Left lung (tissue), 4 donors: ENCODE measurements at regions not wholly inside any gene's neighbourhood (a gene's known extent, or its start where the extent isn't known, plus 50 kb on each side); places are given as distances from the start of the nearest gene placed in this dataset.
A peak's percentile ranks its signal among the peaks of the same experiment; 100 is the strongest.
"Not testable (repeated sequence)": the region's sequence is repeated elsewhere in the genome, so short reads cannot be mapped to it uniquely, and the experiment has no call there.

Source experiments
- ATAC-seq: fragments of 200-7000 bp; cut with Tn5 transposase; one replicate; pipeline ENCODE4 v1.9.1; 2020; ENCODE audit warnings: moderate library complexity
- DNase-seq, 4 donors: peaks; one replicate each; pipeline ENCODE4 v3.0.0-alpha.2; 2013 to 2020
- H3K27ac ChIP-seq, 2 donors: fragments of 200-600 bp; sonication (generic) in 1 of 2; one replicate each; pipeline versions ENCODE4 v1.5.0 to v1.8.0; 2020 to 2021
- H3K27me3 ChIP-seq, 2 donors: fragments of 200-600 bp; sonication (generic) in 1 of 2; one replicate each; pipeline versions ENCODE4 v1.5.0 to v1.8.0; 2020 to 2021
- H3K36me3 ChIP-seq, 2 donors: fragments of 200-600 bp; sonication (generic) in 1 of 2; one replicate each; pipeline versions ENCODE4 v1.5.0 to v1.8.0; 2020 to 2021
- H3K4me1 ChIP-seq, 2 donors: fragments of 200-600 bp; one replicate each; pipeline ENCODE4 v1.8.0; 2021
- H3K4me3 ChIP-seq, 2 donors: fragments of 200-600 bp; sonication (generic) in 1 of 2; one replicate each; pipeline versions ENCODE4 v1.5.0 to v1.8.0; 2020 to 2021; ENCODE audit warnings: mild to moderate bottlenecking in 1 of 2
- H3K9me3 ChIP-seq, 2 donors: fragments of 200-600 bp; sonication (generic) in 1 of 2; one replicate each; pipeline versions ENCODE4 v1.5.0 to v1.8.0; 2020 to 2021
- intact Hi-C, 2 donors: fragments of 100-400 bp; cut with DNase I; formaldehyde crosslinking; loops; one replicate each; pipeline versions ENCODE4 v1.11.2 to v1.14.2; 2022
- TF ChIP-seq, protein P1 (sequence below), 2 donors: fragments of 200-600 bp; sonication (generic) in 1 of 2; IDR thresholded peaks; one replicate each; pipeline versions ENCODE4 v1.5.0 to v1.8.0; 2021; ENCODE audit warnings: antibody characterized with exemption in 2 of 2
- donor health status: DM: no; HTN: yes; CAD: no.
- donor health status: DM: no; HTN: no; CAD: no.

DNA sequence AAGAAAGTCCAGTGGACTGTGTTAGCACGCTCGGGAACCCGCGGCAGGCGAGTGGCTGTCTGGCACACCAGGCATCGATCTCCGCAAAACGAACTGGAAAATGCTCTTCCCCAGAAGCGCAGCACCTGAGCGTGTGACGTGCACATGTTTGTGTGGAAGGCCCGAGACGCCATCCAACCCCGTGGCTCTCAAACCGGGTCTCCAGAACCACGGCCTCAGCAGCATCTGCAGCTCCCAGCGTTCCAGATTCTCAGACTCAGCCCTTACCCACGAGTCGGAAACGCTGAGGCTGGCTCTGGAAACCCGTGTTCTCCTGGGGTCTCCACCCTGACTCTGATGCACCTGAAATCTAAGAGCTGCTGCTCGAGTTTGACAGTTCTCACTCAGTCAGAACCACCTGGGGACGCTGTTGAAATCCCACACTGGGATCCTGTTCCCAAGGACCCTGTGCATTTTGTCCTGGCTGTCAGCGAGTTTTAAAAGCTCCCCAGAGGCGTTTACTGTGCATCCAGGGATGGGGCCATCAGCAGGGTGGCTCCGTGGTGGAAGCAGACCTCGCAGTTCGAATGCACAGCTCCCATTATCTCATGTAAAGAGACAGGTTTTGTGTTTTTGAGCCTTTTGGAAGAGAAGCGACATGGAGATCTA, 69.0 kb downstream of the DLL1 start:
- Histone ChIP-seq H3K9me3 (no peaks in the 10 kb centered on the region), H3K4me1 (peaks cover 0 to 20% of the 10 kb centered on the region in 2 donors), H3K27me3 (peaks cover 0 to 8% of the 10 kb centered on the region in 2 donors), H3K4me3 (no peak overlapping the region), H3K27ac (no peak overlapping the region), H3K36me3 (no peaks in the 10 kb centered on the region)
- TF ChIP-seq, protein P1, sequence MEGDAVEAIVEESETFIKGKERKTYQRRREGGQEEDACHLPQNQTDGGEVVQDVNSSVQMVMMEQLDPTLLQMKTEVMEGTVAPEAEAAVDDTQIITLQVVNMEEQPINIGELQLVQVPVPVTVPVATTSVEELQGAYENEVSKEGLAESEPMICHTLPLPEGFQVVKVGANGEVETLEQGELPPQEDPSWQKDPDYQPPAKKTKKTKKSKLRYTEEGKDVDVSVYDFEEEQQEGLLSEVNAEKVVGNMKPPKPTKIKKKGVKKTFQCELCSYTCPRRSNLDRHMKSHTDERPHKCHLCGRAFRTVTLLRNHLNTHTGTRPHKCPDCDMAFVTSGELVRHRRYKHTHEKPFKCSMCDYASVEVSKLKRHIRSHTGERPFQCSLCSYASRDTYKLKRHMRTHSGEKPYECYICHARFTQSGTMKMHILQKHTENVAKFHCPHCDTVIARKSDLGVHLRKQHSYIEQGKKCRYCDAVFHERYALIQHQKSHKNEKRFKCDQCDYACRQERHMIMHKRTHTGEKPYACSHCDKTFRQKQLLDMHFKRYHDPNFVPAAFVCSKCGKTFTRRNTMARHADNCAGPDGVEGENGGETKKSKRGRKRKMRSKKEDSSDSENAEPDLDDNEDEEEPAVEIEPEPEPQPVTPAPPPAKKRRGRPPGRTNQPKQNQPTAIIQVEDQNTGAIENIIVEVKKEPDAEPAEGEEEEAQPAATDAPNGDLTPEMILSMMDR (IDR thresholded peaks at IDR 0.05): no peak
- DNase-seq (peak in 1 of 4 donors; percentile 19), ATAC-seq (no peak)
- intact Hi-C loops: no loop called here

DNA sequence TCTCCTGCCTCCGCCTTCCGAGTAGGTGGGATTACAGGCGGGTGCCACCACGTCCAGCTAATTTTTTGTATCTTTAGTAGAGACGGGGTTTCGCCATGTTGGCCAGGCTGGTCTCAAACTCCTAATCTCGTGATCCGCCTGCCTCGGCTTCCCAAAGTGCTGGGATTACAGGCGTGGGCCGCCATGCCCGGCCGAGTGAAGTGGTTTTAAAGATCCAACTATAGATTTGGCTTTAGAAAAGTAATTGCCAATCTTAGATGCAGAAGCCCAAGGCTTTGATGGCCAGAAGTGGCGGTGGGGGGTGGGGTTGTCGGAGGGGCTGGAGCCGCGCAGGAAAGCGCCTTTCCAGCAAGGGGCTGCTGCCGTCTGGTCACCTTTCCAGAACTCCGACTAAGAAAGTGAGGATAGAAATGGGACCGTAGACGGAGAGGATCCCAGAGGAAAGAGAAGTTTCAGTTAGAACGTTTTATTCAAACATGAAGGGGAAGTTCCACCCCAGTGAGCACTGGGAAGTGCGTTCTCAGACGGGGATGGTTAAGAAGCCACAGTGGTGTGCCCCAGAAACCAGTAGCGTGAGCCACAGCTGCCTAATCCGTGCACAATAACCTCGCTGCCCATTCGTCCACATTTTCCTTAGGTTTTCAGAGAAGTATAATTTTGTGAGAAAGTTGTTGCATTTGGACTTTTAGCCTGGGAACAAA, 69.7 kb downstream of the DLL1 start:
- DNase-seq: peak in 1 of 4 donors; percentile 16
- H3K27ac ChIP-seq: no peak overlapping the region
- no peak for ATAC-seq
- H3K4me3 ChIP-seq: no peak overlapping the region
- H3K36me3 ChIP-seq: no peaks in the 10 kb centered on the region
- TF ChIP-seq, protein P1 (IDR thresholded peaks at IDR 0.05): no peak
- intact Hi-C loops: no loop called here
- no peaks in the 10 kb centered on the region for H3K9me3 ChIP-seq
- H3K4me1 ChIP-seq: peaks cover 0 to 20% of the 10 kb centered on the region in 2 donors
- H3K27me3 ChIP-seq: peaks cover 0 to 8% of the 10 kb centered on the region in 2 donors

DNA sequence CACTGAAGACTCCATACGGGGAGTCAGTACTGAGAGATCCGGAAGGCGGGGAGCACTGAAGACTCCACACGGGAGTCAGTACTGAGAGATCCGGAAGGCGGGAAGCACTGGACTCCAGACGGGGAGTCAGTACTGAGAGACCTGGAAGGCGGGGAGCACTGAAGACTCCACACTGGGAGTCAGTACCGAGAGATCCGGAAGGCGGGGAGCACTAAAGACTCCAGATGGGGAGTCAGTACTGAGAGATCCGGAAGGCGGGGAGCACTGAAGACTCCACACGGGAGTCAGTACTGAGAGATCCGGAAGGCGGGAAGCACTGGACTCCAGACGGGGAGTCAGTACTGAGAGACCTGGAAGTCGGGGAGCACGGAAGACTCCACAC, 77.2 kb downstream of the DLL1 start:
- DNase-seq: peak in 1 of 4 donors; percentile 12
- H3K36me3 ChIP-seq, H3K27ac ChIP-seq, H3K4me1 ChIP-seq, H3K4me3 ChIP-seq, H3K9me3 ChIP-seq, ATAC-seq, intact Hi-C loops: not testable (repeated sequence)
- H3K27me3 ChIP-seq: peaks cover 0 to 14% of the 10 kb centered on the region in 2 donors

DNA sequence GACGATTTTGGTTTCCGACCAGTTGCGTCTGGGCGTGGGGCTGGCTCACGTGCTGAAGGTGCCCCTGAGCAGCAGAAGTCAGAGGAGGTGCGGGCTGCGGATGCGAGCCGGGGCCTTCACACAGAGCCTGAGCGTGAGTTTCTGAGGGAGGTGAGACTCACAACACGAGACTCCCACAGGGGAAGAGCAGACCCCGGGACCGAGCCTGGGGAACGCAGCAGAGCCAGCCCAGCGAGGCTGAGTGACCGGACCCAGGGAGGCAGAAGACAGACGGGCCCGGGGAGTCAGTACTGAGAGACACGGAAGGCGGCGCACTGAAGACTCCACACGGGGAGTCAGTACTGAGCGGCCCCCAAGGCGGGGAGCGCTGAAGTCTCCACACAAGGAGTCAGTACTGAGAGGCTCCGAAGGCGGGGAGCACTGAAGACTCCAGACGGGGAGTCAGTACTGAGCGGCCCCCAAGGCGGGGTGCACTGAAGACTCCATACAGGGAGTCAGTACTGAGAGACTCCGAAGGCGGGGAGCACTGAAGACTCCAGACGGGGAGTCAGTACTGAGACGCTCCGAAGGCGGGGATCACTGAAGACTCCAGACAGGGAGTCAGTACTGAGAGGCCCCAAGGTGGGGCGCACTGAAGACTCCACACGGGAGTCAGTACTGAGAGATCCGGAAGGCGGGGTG, 77.8 kb downstream of the DLL1 start:
- H3K36me3 ChIP-seq: no peaks in the 10 kb centered on the region
- ATAC-seq (no peak), DNase-seq (peak in 1 of 4 donors; percentile 13)
- H3K9me3 ChIP-seq: no peaks in the 10 kb centered on the region
- intact Hi-C loops: no loop called here
- H3K4me3 ChIP-seq: no peak overlapping the region
- TF ChIP-seq, protein P1 (IDR thresholded peaks at IDR 0.05): no peak
- peaks cover 0 to 19% of the 10 kb centered on the region in 2 donors for H3K27me3 ChIP-seq
- no peaks in the 10 kb centered on the region for H3K4me1 ChIP-seq
- H3K27ac ChIP-seq: no peak overlapping the region

DNA sequence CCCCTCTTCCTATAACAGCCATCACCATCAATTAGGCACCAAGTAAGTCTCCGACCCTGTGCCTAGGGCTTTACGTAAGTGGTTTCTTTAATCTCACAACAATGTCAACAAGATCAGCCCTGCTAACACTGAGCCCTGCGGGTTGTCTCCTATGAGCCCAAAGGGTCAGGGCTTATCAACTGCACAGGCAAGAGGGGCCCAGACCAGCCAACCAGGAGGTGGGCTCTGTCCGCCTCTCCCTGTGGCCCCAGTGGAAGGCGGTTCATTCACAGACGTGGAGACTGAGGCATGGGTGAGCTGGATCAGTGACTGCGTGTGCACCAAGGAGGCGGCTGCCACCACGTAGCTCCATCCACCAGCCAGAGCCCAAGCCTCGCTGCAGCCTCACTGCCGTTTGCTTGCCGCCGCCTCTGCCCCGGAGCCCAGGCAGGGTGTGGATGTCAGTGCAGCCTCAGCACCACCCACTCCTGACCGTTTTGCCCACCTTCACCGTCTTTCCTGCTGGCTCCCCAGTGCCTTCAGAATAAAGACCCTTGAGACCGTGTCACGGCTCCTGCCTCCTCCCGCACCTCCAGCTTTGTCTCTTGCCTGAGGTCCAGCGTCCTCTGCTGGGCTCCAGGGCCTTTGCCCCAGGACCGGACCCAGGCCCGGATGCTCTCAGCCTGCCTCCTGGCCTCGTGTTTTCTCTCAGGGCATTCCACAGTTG, 78.7 kb downstream of the DLL1 start:
- Histone ChIP-seq H3K9me3 (no peaks in the 10 kb centered on the region), H3K36me3 (no peaks in the 10 kb centered on the region), H3K27me3 (peaks cover 0 to 19% of the 10 kb centered on the region in 2 donors), H3K4me1 (no peaks in the 10 kb centered on the region), H3K27ac (no peak overlapping the region), H3K4me3 (no peak overlapping the region)
- ATAC-seq: no peak
- DNase-seq: peak in 1 of 4 donors; percentile 13
- TF ChIP-seq, protein P1 (IDR thresholded peaks at IDR 0.05): no peak
- intact Hi-C loops: no loop called here
